Lower lobe of right lung (tissue), 2 donors: ENCODE measurements at regions not wholly inside any gene's neighbourhood (a gene's known extent, or its start where the extent isn't known, plus 50 kb on each side); places are given as distances from the start of the nearest gene placed in this dataset.

Source experiments
- ATAC-seq, 2 donors: fragments of 200-7000 bp; cut with Tn5 transposase; one replicate each; pipeline ENCODE4 v1.9.1; 2020 to 2022; ENCODE audit warnings: mild to moderate bottlenecking in 2 of 2, moderate library complexity in 2 of 2
- DNase-seq: peaks from one replicate; pipeline ENCODE4 v3.0.0-alpha.2; 2020
- H3K27ac ChIP-seq: fragments of 200-600 bp; one replicate; pipeline ENCODE4 v1.8.0; 2022
- H3K27me3 ChIP-seq: fragments of 200-600 bp; one replicate; pipeline ENCODE4 v1.8.0; 2022; ENCODE audit warnings: low read depth
- H3K36me3 ChIP-seq: fragments of 200-600 bp; one replicate; pipeline ENCODE4 v1.8.0; 2022; ENCODE audit warnings: mild to moderate bottlenecking
- H3K4me1 ChIP-seq: fragments of 200-600 bp; one replicate; pipeline ENCODE4 v1.8.0; 2022
- H3K4me3 ChIP-seq: fragments of 200-600 bp; one replicate; pipeline ENCODE4 v1.8.0; 2022; ENCODE audit warnings: mild to moderate bottlenecking
- H3K9me3 ChIP-seq: fragments of 200-600 bp; one replicate; pipeline ENCODE4 v1.8.0; 2022
- intact Hi-C: fragments of 100-400 bp; cut with DNase I; formaldehyde crosslinking; loops from one replicate; pipeline ENCODE4 v1.11.0; 2022
- TF ChIP-seq, protein P1 (sequence below): fragments of 200-600 bp; IDR thresholded peaks from one replicate; pipeline ENCODE4 v1.8.0; 2022; ENCODE audit warnings: antibody characterized with exemption, mild to moderate bottlenecking
- donor health status: DM: no; HTN: yes; CAD: no; lungs with severe emphysema.

DNA sequence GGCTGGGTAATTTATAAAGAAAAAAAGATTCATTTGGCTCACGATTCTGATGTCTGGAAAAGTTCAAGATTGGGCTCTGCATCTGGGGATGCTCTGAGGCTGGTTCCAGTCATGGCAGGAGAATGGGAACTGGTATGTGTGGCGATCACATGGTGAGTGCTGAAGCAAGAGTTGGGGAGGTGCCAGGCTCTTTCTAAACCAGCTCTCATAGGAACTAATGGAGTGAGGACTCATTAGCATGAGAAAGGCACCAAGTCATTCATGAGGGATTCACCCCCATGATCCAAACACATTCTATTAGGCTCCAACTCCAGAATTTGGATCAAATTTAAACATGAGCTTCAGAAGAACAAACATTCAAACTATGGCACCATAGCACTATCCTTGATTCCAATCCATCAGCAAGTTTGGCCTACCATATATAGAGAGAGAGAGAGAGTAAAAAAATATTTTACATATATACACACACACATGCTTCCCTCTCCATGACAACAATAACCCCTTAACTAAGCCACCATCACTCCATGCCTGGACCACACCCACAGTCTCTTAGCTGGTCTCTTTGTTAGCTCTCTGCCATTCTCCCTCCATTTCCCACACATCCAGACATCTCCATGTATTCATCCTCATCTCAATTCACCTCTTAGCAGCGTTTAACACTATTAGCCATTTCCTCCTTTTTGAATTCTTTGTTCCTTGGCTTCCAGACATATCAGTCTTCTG is 57.9 kb downstream of the NPY start:
- H3K9me3 ChIP-seq, result no peaks in the 10 kb centered on the region
- no peak for ATAC-seq
- TF ChIP-seq, protein P1, sequence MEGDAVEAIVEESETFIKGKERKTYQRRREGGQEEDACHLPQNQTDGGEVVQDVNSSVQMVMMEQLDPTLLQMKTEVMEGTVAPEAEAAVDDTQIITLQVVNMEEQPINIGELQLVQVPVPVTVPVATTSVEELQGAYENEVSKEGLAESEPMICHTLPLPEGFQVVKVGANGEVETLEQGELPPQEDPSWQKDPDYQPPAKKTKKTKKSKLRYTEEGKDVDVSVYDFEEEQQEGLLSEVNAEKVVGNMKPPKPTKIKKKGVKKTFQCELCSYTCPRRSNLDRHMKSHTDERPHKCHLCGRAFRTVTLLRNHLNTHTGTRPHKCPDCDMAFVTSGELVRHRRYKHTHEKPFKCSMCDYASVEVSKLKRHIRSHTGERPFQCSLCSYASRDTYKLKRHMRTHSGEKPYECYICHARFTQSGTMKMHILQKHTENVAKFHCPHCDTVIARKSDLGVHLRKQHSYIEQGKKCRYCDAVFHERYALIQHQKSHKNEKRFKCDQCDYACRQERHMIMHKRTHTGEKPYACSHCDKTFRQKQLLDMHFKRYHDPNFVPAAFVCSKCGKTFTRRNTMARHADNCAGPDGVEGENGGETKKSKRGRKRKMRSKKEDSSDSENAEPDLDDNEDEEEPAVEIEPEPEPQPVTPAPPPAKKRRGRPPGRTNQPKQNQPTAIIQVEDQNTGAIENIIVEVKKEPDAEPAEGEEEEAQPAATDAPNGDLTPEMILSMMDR, result no peak

DNA sequence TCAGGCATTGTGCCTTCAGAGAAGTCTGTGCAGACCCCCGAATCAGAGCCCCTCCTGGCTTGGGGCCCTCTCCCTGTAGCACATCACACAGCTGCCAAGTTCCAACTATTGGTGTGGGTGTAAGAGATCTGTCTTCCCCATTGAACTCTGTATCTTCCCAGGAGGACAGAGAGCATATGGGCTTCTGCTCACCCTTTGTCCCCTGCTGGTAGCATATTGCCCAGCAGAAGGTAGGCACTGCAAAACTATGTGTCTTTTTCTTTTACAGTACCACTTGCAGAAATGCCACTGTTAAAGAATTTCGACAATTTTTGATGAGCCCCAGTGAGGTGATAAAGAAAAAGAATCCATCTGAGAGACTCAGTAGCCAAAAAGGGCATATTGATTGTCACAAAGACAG is 59.6 kb downstream of the NPY start:
- no peak overlapping the region for H3K4me3 ChIP-seq
- TF ChIP-seq, protein P1, result no peak
- intact Hi-C loops, result no loop called here
- H3K4me1 ChIP-seq, result peaks cover 3% of the 10 kb centered on the region
- no peak for ATAC-seq
- DNase-seq, result no peak
- no peaks in the 10 kb centered on the region for H3K27me3 ChIP-seq
- H3K36me3 ChIP-seq, result no peaks in the 10 kb centered on the region
- no peak overlapping the region for H3K27ac ChIP-seq
- H3K9me3 ChIP-seq, result no peaks in the 10 kb centered on the region

More for the DNA sequence above, 57.9 kb downstream of the NPY start:
- intact Hi-C loops, result no loop called here
- H3K4me1 ChIP-seq, result peaks cover 3% of the 10 kb centered on the region
- H3K4me3 ChIP-seq, result no peak overlapping the region
- H3K27me3 ChIP-seq, result no peaks in the 10 kb centered on the region
- DNase-seq, result no peak
- H3K27ac ChIP-seq, result no peak overlapping the region
- no peaks in the 10 kb centered on the region for H3K36me3 ChIP-seq

DNA sequence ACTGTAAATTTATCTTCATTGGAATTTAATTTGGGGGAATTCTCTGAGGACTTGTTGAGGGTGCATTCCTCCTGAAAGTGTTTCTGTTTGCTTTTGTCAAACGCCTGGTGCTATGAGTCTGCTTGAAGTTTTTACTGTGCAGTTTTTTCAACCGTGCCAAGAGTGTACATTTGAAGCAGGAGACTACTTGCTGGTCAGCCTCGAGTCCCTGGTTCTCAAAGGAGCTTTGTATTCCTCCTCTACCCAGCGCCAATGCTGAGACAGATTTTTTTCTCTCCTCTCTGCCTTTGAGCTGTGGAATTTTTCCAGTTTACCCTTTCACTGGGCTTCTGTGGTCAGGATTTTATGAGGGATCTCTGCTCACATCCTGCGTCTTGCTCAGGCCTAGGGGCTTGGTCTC is 62.1 kb downstream of the NPY start:
- Histone ChIP-seq H3K4me1 (peaks cover 3% of the 10 kb centered on the region), H3K36me3 (no peaks in the 10 kb centered on the region), H3K4me3 (no peak overlapping the region), H3K27ac (no peak overlapping the region), H3K9me3 (no peaks in the 10 kb centered on the region), H3K27me3 (no peaks in the 10 kb centered on the region)
- intact Hi-C loops, result no loop called here
- TF ChIP-seq, protein P1, result no peak
- DNase-seq, result no peak
- ATAC-seq, result peak; percentile 36 to 54

GRCh38 chr7:24346716-24347115 is 62.7 kb downstream of the NPY start:
- peaks cover 3% of the 10 kb centered on the region for H3K4me1 ChIP-seq
- TF ChIP-seq, protein P1, result no peak
- no peak for ATAC-seq
- no peak overlapping the region for H3K4me3 ChIP-seq
- no peak overlapping the region for H3K27ac ChIP-seq
- H3K27me3 ChIP-seq, result no peaks in the 10 kb centered on the region
- H3K36me3 ChIP-seq, result no peaks in the 10 kb centered on the region
- intact Hi-C loops, result no loop called here
- DNase-seq, result no peak
- H3K9me3 ChIP-seq, result no peaks in the 10 kb centered on the region

DNA sequence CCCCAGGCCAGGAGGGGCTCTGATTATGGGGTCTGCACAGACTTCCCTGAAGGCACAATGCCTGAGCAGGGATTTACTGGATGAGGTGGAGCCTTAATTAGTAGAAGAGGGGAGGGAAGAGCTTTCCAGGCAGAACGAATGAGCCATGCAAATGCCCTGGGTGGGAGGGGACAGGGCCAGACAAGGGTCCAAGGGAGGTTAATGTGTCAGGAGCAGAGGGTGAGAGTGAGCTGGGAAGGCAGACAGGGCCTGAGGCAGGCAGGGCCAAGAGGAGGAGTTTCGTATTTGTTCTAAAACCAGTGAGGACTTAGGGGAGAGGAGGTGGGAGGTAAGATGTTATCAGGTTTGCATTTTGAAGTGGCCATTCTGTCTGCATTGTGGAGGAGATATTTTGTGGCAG is 65.3 kb downstream of the NPY start:
- H3K9me3 ChIP-seq, result no peaks in the 10 kb centered on the region
- no peaks in the 10 kb centered on the region for H3K36me3 ChIP-seq
- H3K4me1 ChIP-seq, result peaks cover 3% of the 10 kb centered on the region
- H3K27me3 ChIP-seq, result no peaks in the 10 kb centered on the region
- DNase-seq (no peak), ATAC-seq (no peak)
- H3K27ac ChIP-seq, result no peak overlapping the region
- TF ChIP-seq, protein P1, result no peak
- no peak overlapping the region for H3K4me3 ChIP-seq
- intact Hi-C loops, result no loop called here
